ENCODE measurements at regions not wholly inside any gene's neighbourhood (a gene's known extent, or its start where the extent isn't known, plus 50 kb on each side); places are given as distances from the start of the nearest gene placed in this dataset.

- TF ChIP-seq CTCF (IDR thresholded peaks at IDR 0.05) (no peak), POLR2AphosphoS5 (IDR thresholded peaks at IDR 0.05) (no peak), POLR2A (IDR thresholded peaks at IDR 0.05) (no peak)
These were observed 89.4 kb upstream of the HPF1 start for GRCh38 chr4:169847171-169847570.

Data from gastroesophageal sphincter (tissue), 3 donors.